ENCODE measurements at regions not wholly inside any gene's neighbourhood (a gene's known extent, or its start where the extent isn't known, plus 50 kb on each side); places are given as distances from the start of the nearest gene placed in this dataset.
"Not testable (repeated sequence)": the region's sequence is repeated elsewhere in the genome, so short reads cannot be mapped to it uniquely, and the experiment has no call there.

DNA sequence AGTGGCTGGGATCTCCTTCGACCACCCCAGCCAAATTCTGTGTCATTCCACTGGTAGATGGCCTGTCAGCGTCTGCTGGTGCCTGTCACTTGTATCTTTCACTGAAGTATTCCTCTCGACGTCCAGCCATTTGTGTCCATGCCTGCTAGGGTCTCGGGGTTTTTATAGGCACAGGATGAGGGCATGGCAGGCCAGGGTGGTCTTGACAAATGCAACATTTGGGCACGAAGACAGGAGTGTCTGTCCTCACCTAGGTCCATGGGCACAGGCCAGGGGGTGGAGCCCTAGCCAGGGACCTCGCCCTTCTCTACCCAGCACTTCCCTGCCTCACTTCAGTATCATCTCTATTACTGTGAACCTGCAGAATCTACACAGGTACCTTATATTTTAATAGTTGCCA is 2223.9 kb upstream of the ACO1 start:
- no peak for DNase-seq (ENCODE audit: low read depth)

DNA sequence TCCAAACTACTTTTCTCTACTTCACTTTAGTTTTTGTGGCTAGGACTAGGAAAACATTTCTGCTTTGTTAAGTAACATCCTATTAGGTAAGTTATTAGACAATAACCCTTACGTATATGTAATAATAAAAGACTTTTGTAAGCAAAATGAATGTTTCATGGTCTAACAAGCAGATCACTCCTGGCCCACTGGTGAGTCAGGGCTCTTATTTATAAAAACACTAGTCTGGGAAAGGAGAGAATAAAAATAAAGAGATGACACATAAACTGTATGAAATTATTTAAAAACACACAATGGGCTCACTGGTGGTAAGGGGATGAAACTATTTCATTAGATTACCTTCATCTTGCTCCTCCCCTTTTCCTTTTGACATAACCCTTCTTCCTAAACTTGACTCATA is 2212.2 kb upstream of the ACO1 start:
- no peak for DNase-seq (ENCODE audit: low read depth)

DNA sequence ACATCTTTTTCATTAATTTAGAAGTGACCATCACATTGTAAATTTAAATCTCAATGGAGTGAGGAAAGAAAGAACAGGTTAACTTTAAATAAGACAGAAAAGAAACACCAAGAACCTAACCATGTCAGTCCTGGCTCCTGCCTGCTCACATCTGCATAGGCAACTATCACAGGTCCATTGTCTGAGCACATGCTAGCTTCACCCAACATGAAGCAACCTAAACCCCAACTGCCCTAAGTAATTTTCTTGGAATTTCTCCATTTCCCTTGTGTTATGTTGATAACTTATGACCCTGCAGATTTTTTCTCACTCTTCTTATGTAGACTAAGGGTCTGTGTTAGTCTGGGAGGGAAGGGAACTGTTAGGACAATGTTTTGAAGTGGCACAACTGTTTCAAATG is 2205.8 kb upstream of the ACO1 start:
- DNase-seq (ENCODE audit: low read depth) = no peak

DNA sequence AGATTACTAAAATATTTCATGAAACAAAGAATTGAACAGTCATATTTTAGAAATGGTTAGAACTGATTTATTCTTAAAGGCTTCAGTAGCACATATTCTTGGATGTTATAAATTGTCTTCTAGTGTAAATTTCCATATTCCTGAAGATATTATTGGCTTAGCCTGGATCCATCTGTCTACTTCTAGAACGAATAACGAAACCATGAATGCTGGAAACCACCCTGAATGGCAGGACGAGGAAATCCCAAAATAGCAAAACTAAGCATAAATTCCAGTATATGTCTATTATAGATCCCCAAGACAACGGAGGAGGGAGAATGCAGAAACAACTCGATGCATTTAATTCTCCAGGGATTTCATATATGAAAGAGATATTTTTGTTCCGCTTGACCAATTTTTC is 2191.0 kb upstream of the ACO1 start:
- DNase-seq (ENCODE audit: low read depth) = no peak

DNA sequence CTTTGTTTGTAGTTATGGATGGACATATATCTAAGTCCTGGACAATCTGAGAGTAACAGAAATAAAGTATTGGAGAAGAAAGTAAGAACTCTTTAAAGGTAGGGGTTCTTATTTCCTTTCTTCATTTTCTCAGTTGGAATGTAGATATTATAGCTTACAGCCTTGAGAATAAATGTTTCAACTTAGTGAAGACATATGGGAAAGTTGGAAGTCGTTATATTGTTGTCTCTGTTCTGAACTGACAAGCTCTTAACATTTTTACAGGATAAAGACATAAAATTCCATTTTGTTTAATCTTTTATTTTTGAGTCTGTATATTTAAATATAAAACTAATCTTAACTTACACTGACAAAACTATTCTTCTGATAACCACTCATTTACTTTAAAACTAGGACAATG is 2187.5 kb upstream of the ACO1 start:
- no peak for DNase-seq (ENCODE audit: low read depth)

DNA sequence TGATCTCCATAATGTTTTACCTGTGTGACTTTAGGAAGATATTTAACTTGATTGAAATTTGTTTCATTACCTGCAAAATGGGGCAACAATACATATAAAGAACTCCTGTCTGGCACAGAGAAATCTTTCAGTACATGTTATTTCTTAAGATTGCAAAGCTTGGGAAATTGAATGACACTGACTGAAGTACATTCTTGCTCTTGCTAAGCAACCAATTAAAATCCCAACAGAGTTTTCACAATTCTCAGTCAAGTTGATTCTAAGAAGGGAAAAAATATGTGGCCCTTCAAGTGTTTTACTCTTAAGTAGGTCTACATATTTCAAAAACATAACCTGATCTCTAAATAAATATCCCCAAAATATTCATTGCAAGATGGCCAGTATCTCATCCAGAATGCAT is 2187.0 kb upstream of the ACO1 start:
- DNase-seq (ENCODE audit: low read depth) = no peak

DNA sequence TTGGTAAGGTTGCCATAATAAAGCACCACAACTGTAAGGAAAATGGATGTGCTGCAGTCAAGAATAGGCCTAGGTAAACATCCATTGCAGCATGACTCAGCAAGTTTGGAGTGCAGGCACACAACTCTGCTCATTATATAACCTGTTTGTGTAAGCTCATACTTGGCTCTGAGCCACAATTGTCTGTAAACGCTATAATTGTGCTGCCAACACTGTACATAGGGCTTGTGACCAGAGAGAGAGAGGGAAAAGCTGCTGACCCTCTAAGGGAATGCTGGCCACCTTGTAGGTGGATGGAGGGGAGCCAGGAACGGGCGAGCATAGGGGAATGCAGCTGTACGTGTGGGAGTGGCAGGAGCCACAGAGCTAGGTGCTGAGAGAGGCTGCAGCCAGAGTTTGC is 2186.5 kb upstream of the ACO1 start:
- no peak for DNase-seq (ENCODE audit: low read depth)

DNA sequence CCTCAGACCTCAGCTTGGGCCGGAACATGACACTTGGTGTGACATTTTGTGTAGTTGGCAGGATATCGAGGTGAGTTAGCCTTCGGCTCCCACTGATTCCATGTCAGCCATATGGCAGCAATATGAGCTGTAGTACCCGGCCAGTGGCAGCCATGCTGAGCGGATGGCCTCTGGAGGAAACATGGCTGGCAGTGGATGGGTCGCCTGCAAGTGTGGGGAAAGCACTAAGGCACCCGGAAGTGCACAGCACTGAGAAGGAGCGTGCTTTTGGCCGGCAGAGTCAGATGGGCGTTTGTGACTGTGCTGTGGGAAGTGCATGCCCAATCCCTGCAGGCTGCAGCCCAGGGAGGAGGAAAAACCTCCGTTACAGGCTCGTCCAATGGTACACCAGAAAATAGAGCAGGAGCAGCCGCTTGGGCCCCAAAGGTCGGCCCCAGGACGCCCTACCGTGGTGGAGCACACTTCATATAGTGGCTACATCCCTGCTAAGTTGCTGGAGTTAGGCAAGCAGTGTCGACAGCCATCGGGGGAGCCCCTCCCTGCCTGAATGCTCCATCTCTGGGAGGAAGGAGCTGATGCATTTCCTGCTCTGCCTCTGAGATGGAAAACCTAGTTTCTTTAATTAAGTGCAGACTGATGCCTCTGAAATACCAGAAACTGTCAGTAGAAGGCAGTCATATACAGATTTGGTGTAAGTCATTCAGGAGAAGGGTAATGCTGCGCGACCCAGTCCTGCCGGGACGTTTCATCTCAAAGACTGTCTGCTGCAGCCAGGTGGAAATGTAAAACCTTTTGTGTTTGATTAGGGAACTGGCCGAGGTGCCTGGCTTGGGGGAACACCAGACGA is 2185.8 kb upstream of the ACO1 start:
- DNase-seq (ENCODE audit: low read depth) = no peak

DNA sequence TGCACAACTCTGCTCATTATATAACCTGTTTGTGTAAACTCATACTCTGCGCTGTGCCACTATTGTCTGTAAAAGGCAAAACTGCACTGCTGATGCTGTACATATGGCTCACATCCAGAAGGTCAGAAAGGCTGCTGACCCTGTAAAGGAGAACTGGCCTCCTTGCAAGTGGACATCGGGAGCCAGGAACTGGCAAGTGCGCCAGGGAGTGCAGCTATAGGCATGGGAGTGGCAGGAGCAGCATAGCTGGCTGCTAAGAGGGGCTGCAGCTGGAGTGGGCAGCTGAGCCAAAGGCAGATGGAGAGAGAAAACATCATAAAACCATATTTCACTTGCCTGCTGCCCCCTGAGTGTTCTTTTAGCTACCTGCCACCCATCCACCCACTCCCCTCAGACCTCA is 2183.4 kb upstream of the ACO1 start:
- no peak for DNase-seq (ENCODE audit: low read depth)

DNA sequence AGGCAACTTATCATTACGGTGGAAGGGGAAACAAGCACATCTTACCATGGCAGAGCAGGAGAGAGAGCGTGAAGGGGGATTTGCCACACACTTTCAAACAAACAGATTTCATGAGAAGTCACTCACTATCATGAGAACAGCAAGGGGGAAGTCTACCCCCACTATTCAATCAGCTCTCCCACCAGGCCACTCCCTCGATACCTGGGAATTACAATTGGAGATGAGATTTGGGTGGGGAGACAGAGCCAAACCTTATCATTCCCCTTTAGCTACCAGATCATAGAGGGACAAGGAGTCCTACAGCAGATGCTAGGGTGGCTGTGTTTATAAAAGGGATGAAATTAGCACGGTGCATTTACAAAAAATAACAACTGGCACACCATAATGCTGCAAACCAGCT is 2149.4 kb upstream of the ACO1 start:
- no peak for DNase-seq (ENCODE audit: low read depth)

DNA sequence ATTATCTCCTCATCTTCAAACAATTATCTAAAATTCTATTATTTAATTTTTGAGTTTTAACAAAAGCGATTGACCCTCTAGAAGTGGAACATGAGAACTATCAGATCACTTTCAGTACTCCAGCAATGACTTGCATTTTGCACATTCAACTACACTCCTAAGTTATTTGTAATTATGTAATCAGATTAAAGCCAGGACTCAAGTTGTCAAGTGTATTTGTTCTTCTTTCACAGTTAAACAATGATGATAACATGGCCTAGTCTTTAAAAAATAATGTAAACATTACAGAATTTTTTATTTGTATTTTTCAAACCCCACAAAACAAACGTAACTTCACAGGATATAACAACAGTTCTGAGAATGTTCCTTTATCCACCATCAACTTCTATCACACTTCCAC is 2148.9 kb upstream of the ACO1 start:
- no peak for DNase-seq (ENCODE audit: low read depth)

DNA sequence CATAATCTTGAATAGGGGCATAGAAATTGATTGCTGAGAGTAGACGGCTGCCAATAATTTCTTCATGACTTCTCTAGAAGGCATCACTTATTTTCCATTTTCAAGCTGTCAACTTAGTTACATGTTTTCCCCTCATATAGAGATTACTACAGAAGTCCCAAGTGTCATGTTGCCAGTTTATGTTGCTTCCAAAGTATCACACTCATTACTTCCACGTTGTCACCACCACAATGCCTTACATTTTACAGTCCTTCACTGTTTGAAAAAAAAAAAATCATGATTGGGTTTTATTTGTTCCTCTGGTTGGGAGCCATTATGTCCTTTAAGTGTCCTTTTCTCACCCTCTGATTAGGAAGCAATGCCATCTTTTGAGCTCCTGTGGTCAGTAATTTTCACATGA is 2144.6 kb upstream of the ACO1 start:
- DNase-seq (ENCODE audit: low read depth) = no peak

DNA sequence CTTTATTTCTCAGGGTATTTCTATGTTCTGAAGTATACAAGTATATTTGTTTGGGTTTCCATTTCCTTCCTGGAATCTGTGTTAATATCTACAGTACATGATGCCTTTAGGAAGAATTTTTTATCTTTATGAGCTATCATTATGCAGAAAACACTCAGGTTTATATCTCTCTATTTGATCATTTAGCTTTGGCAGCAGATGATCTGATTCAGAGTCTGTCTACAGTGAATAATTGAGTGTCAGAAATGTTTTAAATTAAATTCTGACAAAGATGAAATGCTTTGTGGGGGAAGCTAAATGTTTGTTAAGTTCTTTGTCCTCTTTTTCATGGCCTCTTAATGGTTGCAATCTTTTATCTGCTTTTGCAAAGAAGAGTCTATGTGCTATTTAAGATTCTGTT is 2141.0 kb upstream of the ACO1 start:
- DNase-seq (ENCODE audit: low read depth) = no peak

DNA sequence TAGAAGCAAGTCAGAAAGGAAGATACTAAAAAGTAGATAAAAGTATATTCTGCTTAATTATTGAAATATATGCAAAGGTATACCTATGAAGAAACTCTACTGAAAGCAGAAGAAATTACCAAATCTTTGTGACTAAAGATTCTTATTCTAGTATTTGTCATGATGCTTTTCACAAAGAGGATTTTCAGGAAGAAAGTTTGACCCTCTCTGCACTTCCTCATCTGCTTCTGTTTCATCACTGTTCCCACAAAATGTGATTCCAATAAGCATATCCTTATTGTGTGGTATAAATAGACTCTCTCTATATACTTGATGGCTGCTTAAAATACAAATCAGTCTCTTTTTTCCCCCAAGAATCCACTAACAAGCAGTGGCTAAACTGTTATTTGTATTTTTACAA is 2139.6 kb upstream of the ACO1 start:
- DNase-seq (ENCODE audit: low read depth) = no peak

DNA sequence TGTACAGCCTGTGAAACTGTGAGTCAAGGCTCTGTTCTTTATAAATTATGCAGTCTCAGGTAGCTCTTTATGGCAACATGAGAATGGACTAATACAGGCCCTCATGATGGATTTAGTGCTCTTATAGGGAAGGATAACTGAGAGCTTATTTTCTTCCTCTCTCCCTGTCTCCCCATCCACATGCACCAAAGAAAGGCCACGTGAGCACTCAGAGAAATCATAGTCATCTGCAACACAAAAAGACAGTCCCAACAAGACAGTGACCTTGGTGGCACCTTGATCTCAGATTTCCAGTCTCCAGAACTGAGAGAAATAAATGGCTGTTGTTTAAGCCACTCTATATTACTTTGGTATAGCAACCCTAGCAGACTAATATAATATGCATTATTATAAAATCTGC is 2133.6 kb upstream of the ACO1 start:
- no peak for DNase-seq (ENCODE audit: low read depth)

DNA sequence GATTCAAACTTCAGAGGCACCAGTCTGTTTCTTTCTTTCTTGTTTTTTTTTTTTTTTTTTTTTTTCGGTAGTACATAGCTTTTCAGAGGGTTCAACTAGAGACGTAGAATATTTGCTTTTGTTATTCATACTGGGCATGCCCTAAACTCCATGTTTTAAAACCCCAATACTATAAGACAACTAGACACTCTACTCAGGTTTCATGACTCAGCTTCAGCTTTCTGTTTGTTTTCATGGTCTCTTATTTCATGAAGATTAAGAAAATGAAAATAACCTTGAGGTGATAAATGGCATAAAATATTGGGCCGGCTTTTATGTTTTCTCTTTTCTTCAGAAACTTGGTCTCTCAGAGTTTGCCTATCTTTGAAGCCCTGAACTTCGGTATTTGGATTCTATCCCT is 2126.3 kb upstream of the ACO1 start:
- no peak for DNase-seq (ENCODE audit: low read depth)

DNA sequence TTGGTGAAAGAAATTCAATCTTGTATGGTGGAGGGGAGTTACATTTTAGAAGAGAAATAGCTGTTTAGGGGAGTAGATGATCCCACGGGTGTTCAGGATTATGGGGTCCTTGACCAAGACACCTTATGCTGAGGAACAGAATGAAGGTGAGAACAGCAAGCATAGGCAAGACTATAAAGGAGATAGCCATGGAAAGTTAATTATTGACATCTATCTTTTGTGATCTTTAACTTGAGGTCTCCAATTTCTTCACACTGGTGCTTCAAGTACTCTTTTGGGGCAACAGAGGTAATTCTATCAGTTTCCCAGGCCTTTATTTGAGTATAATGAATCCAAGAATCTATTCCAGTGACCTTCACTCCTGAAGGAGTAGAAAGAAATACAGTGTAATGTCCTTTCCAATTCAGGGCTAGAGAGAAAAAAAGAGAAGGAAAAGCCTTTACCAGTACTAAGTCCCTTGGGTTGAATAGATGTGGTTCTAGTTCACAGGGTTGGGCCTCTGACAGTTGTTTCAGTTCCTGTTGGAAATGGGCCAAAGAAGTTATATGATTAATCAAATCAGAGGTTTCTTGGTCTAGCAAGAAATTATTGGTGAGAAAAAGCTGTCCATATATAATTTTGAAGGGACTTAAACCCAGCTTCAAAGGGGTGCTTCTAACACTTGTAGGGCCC is 2104.1 kb upstream of the ACO1 start:
- DNase-seq (ENCODE audit: low read depth) = no peak

DNA sequence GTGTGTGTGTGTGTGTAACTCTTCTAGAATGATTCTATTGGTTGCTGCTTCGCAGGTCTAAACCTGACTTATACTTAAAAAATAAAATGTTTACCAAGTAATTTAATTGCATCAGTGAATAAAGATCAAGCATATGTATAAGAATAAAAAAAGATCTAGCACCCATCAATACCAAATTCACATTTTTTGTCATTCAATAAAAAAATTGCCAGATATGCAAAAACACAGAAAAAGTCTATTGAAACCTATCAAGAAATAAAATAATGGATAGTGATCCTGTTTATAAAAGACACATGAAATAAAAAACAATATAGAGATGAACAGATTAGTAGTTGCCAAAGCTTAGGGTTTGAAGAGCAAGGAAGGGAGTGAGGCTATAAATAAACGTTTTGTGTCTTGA is 2095.0 kb upstream of the ACO1 start:
- no peak for DNase-seq (ENCODE audit: low read depth)

DNA sequence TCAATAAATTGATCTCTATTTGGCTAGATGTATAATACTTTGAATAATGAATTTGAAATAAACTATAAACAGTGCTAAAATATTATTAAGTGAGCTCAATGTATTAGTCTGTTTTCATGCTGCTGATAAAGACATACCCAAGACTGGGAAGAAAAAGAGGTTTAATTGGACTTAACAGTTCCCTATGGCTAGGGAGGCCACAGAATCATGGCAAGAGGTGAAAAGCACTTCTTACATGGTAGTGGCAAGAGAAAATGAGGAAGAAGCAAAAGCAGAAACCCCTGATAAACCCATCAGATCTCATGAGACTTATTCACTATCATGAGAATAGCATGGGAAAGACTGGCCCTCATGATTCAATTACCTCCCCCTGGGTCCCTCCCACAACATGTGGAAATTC is 2092.4 kb upstream of the ACO1 start:
- DNase-seq (ENCODE audit: low read depth) = not testable (repeated sequence)

DNA sequence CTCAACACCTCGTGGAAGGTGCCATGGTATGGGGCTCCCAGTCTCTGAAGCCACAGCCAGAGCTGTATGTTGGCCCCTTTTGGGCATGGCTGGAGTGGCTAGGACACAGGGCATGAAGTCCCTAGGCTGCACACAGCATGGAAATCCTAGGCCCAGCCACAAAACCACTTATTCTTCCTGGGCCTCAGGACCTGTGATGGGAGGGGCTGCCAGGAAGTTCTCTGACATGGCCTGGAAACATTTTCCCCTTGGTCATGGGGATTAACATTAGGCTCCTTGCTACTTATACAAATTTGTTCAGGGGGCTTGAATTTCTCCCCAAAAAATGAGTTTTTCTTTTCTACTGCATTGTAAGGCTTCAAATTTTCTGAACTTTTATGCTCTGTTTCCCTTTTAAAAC is 2091.2 kb upstream of the ACO1 start:
- DNase-seq (ENCODE audit: low read depth) = no peak

DNA sequence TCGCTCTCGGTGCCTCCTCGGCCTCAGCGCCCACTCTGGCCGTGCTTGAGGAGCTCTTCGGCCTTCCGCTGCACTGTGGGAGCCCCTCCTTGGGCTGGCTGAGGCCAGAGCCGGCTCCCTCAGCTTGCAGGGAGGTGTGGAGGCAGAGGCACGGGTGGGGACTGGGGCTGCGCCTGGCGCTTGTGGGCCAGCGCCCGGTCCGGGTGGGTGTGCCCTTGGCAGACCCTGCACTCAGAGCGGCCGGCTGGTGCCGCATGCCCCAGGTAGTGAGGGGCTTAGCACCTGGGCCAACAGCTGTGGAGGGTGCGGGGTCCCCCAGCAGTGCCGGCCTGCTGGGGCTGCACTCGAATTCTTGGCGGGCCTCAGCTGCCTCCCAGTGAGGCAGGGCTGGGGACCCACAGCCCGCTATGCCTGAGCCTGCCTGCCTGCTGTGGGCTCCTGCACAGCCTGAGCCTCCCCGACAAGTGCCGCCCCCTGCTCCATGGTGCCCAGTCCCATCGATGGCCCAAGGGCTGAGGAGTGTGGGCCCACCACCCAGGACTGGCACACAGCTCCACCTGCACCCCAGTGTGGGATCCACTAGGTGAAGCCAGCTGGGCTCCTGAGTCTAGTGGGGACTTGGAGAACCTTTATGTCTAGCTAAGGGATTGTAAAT is 2085.2 kb upstream of the ACO1 start:
- DNase-seq (ENCODE audit: low read depth) = no peak

DNA sequence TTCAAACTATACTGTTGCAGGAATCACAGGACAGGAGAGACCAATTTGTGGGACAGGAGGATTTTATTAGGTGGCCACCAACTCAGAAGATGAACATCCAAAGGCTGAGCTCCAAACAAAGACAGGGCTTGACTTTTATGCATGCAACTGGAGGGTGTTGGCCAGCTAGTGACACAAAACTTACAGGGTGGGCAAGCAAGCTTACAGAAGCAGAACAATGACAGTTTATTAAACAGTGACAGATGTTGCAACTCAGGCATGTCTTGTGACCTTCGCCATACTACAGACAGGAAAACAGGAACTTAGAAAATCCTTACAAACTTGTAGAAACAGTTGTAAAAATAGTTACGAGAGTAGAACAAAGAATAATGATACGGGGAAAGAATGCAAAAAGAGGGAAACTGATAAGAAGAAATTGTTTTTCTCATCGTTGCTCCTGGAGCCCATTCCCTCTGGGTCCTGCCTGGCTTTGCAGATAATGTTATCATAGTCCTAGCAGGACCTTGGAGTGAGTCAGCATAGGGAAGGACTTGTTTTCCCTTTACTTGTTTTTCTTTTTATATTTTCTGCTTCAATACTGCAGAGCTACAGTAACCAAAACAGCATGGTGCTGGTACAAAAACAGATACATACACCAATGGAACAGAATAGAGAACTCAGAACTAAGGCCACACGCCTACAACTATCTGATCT is 2083.0 kb upstream of the ACO1 start:
- no peak for DNase-seq (ENCODE audit: low read depth)

DNA sequence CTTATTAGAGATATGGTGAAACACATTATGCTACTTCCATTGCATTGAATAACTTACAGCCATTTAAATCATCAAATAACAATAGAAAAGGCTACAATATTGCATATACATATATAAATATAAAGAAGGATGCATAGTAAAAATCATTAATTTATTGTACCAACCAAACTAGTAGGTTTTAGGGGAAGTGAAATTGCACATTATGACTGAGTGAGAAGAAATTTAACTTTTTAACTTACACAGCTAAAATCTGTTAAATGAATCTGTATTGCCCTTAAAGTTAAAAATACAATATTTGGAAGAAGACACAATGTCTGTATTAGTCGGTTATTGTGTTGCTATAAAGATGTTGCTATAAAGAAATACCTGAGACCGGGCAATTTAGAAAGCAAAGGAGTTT is 2073.7 kb upstream of the ACO1 start:
- no peak for DNase-seq (ENCODE audit: low read depth)
